IMR-90 (cell line): ENCODE measurements at regions not wholly inside any gene's neighbourhood (a gene's known extent, or its start where the extent isn't known, plus 50 kb on each side); places are given as distances from the start of the nearest gene placed in this dataset.

Experiments used
- ATAC-seq: fragments of 200-7000 bp; cut with Tn5 transposase; 2 replicates; pipeline ENCODE4 v1.9.1; 2020; ENCODE audit warnings: low read depth, mild to moderate bottlenecking, moderate library complexity
- BruUV-seq: library from RNA; stranded (reverse); fragments of 400-500 nt; replicated peaks from 2 replicates; lab custom pipeline; 2021; lab: Mats Ljungman, UMichigan
- CTCF ChIA-PET: fragments of 300-600 bp; formaldehyde crosslinking; extraction: SDS; loops from one replicate; lab custom pipeline; 2021; ENCODE audit warnings: antibody characterized with exemption; lab: Yijun Ruan, JAX
- POLR2A ChIA-PET: fragments of 300-600 bp; sonication (Branson Sonifier 250); formaldehyde crosslinking; loops from one replicate; lab custom pipeline; 2022; ENCODE audit warnings: antibody characterized with exemption; ENCODE audit not compliant: unreplicated experiment; lab: Charles Lee
- DNase-seq: peaks from one replicate; pipeline ENCODE4 v3.0.0; 2013
- H2AFZ ChIP-seq: replicated peaks from 2 replicates; pipeline ENCODE3; 2013; ENCODE audit warnings: low read length, mild to moderate bottlenecking; ENCODE audit not compliant: poor library complexity
- H2AK5ac ChIP-seq: 2 replicates; pipeline ENCODE4 v1.6.1; 2013; ENCODE audit warnings: low read depth, low read length, inconsistent platforms
- H2AK9ac ChIP-seq: replicated peaks from 2 replicates; pipeline ENCODE3; 2013; ENCODE audit warnings: mild to moderate bottlenecking, low read depth, low read length, moderate library complexity; ENCODE audit not compliant: poor library complexity
- H2BK120ac ChIP-seq: 2 replicates; pipeline ENCODE4 v1.6.1; 2013; ENCODE audit warnings: low read depth, low read length, inconsistent platforms
- H2BK15ac ChIP-seq: 3 replicates; pipeline ENCODE4 v1.6.1; 2013; ENCODE audit warnings: low read depth, low read length, inconsistent platforms
- H2BK20ac ChIP-seq: 2 replicates; pipeline ENCODE4 v1.6.1; 2013; ENCODE audit warnings: low read depth, mild to moderate bottlenecking, inconsistent platforms, low read length, moderate library complexity
- H2BK5ac ChIP-seq: 2 replicates; pipeline ENCODE4 v1.6.1; 2013; ENCODE audit warnings: mild to moderate bottlenecking, low read depth, low read length, inconsistent platforms; ENCODE audit not compliant: poor library complexity, severe bottlenecking
- H3K14ac ChIP-seq: replicated peaks from 2 replicates; pipeline ENCODE4 v1.6.1; 2013; ENCODE audit warnings: low read depth, low read length, inconsistent platforms
- H3K18ac ChIP-seq: 2 replicates; pipeline ENCODE4 v1.6.1; 2013; ENCODE audit warnings: low read depth, low read length, control low read depth
- H3K23ac ChIP-seq: 2 replicates; pipeline ENCODE4 v1.6.1; 2013; ENCODE audit warnings: low read depth, low read length, inconsistent platforms
- H3K27ac ChIP-seq: 2 replicates; pipeline ENCODE4 v1.5.1; 2013; ENCODE audit warnings: mild to moderate bottlenecking, control low read depth, low read length; ENCODE audit not compliant: insufficient read depth
- H3K27me3 ChIP-seq: 2 replicates; pipeline ENCODE4 v1.6.1; 2013; ENCODE audit warnings: low read length; ENCODE audit not compliant: control insufficient read depth, insufficient read depth
- H3K36me3 ChIP-seq: 2 replicates; pipeline ENCODE4 v1.6.1; 2013; ENCODE audit warnings: low read length, mixed read lengths; ENCODE audit not compliant: control insufficient read depth, insufficient read depth
- H3K4ac ChIP-seq: 2 replicates; pipeline ENCODE4 v1.6.1; 2013; ENCODE audit warnings: low read depth, low read length, inconsistent platforms
- H3K4me1 ChIP-seq: 2 replicates; pipeline ENCODE4 v1.6.1; 2013; ENCODE audit warnings: low read length, mixed read lengths; ENCODE audit not compliant: control insufficient read depth, insufficient read depth
- H3K4me2 ChIP-seq: 2 replicates; pipeline ENCODE4 v1.6.1; 2013; ENCODE audit warnings: low read depth, mild to moderate bottlenecking, control low read depth, low read length, moderate library complexity
- H3K4me3 ChIP-seq: 2 replicates; pipeline ENCODE4 v1.5.1; 2013; ENCODE audit warnings: low read depth, mild to moderate bottlenecking, control low read depth, low read length, moderate library complexity; ENCODE audit not compliant: insufficient read depth
- H3K56ac ChIP-seq: 2 replicates; pipeline ENCODE4 v1.6.1; 2013; ENCODE audit warnings: low read length, inconsistent platforms; ENCODE audit not compliant: insufficient read depth; ENCODE audit errors: extremely low read depth
- H3K79me1 ChIP-seq, 2 experiments: 2 replicates each; pipeline ENCODE4 v1.6.1; 2013; ENCODE audit warnings: low read length in 2 of 2, inconsistent platforms in 1 of 2, low read depth in 1 of 2
- H3K9ac ChIP-seq: 2 replicates; pipeline ENCODE4 v1.6.1; 2013; ENCODE audit warnings: low read depth, low read length, control low read depth
- H3K9me1 ChIP-seq: 2 replicates; pipeline ENCODE4 v1.6.1; 2013; ENCODE audit warnings: low read length, inconsistent platforms; ENCODE audit not compliant: insufficient read depth
- H3K9me3 ChIP-seq: 2 replicates; pipeline ENCODE4 v1.6.1; 2013; ENCODE audit warnings: low read length; ENCODE audit not compliant: control insufficient read depth, insufficient read depth
- H4K20me1 ChIP-seq: 2 replicates; pipeline ENCODE4 v1.6.1; 2013; ENCODE audit warnings: low read length, inconsistent platforms; ENCODE audit not compliant: insufficient read depth
- H4K5ac ChIP-seq: 2 replicates; pipeline ENCODE4 v1.6.1; 2013; ENCODE audit warnings: mild to moderate bottlenecking, low read depth, low read length, control low read depth
- H4K8ac ChIP-seq, 2 experiments: 2 replicates each; pipeline ENCODE4 v1.6.1; 2013; ENCODE audit warnings: low read depth in 2 of 2, low read length in 2 of 2, control low read depth in 1 of 2, inconsistent platforms in 1 of 2
- H4K91ac ChIP-seq: 2 replicates; pipeline ENCODE4 v1.6.1; 2013; ENCODE audit warnings: low read depth, low read length, inconsistent platforms; ENCODE audit not compliant: insufficient read depth
- BHLHE40 ChIP-seq: fragments of 150-350 bp; IDR thresholded peaks from 2 replicates; pipeline ENCODE4 v1.6.1; 2016; ENCODE audit warnings: mild to moderate bottlenecking, low read depth, low read length
- CHD1 ChIP-seq: IDR thresholded peaks from 2 replicates; pipeline ENCODE4 v1.6.1; 2012; ENCODE audit warnings: low read depth, low read length, improper control_type of control experiment
- ELK1 ChIP-seq: fragments of 150-350 bp; IDR thresholded peaks from 2 replicates; pipeline ENCODE4 v1.6.1; 2016; ENCODE audit warnings: low read depth, mild to moderate bottlenecking, low read length, moderate library complexity, borderline replicate concordance
- FOS ChIP-seq: fragments of 150-350 bp; IDR thresholded peaks from 2 replicates; pipeline ENCODE4 v1.6.1; 2016; ENCODE audit warnings: low read depth, low read length
- MAFK ChIP-seq: IDR thresholded peaks from 2 replicates; pipeline ENCODE4 v1.6.1; 2012; ENCODE audit warnings: low read depth, low read length, improper control_type of control experiment
- MXI1 ChIP-seq: IDR thresholded peaks from 2 replicates; pipeline ENCODE4 v1.6.1; 2012; ENCODE audit warnings: low read depth, mild to moderate bottlenecking, low read length, moderate library complexity, borderline replicate concordance
- RAD21 ChIP-seq: IDR thresholded peaks from 2 replicates; pipeline ENCODE4 v1.6.1; 2012; ENCODE audit warnings: low read length, improper control_type of control experiment
- RCOR1 ChIP-seq: IDR thresholded peaks from 2 replicates; pipeline ENCODE4 v1.6.1; 2012; ENCODE audit warnings: mild to moderate bottlenecking, low read length, improper control_type of control experiment; ENCODE audit not compliant: insufficient replicate concordance
- SMC3 ChIP-seq: fragments of 150-350 bp; IDR thresholded peaks from 2 replicates; pipeline ENCODE4 v1.6.1; 2016; ENCODE audit warnings: low read depth, mild to moderate bottlenecking, antibody characterized with exemption, low read length, moderate library complexity
- WGBS, 2 experiments: methylation state at CpG; one replicate each; pipeline versions ENCODE4 v1.1.5 to v1.1.7; 2013; ENCODE audit warnings: missing lambda C conversion rate in 2 of 2; ENCODE audit not compliant: insufficient read length in 1 of 2; ENCODE audit errors: extremely low coverage in 2 of 2; 5-methylcytosine and 5-hydroxymethylcytosine counted together
- dilution Hi-C: fragments of 300-500 bp; cut with HindIII; formaldehyde crosslinking; loops from one replicate; pipeline ENCODE4 v1.14.3; 2018; ENCODE audit warnings: low sequenced_read_pairs; ENCODE audit not compliant: unreplicated experiment
- in situ Hi-C: fragments of 300-500 bp; cut with MboI; formaldehyde crosslinking; loops from 3 replicates; pipeline ENCODE4 v1.14.3; 2019; ENCODE audit warnings: low sequenced_read_pairs, inconsistent platforms, mixed read lengths
- intact Hi-C: fragments of 100-400 bp; cut with micrococcal nuclease; formaldehyde crosslinking; loops from 2 replicates; pipeline ENCODE4 v1.10.0; 2022
- TF ChIP-seq, protein P1 (sequence below): conservative IDR thresholded peaks from 2 replicates; pipeline ENCODE4 v1.5.1; 2012; ENCODE audit warnings: mild to moderate bottlenecking, low read depth, low read length, improper control_type of control experiment

- H3K9me3 ChIP-seq, result no peaks in the 10 kb centered on the region
- no peak overlapping the region for H3K27ac ChIP-seq
- DNase-seq (no peak), ATAC-seq (no peak)
- no peak overlapping the region for H2AK5ac ChIP-seq
- H3K36me3 ChIP-seq, result no peaks in the 10 kb centered on the region
- no peak overlapping the region for H4K8ac ChIP-seq
- H2AK9ac ChIP-seq, result no peak overlapping the region
- dilution Hi-C loops, result no loop called here
- H3K4ac ChIP-seq, result no peak overlapping the region
- H3K23ac ChIP-seq, result no peak overlapping the region
- no peak overlapping the region for H2BK120ac ChIP-seq
- WGBS, 2 experiments, result no CpG with 5 or more reads among the region's 4 CpGs
- ChIA-PET CTCF (no interaction called here), POLR2A (no interaction called here)
- H4K20me1 ChIP-seq, result no peaks in the 10 kb centered on the region
- H3K56ac ChIP-seq, result no peak overlapping the region
- no peak overlapping the region for H3K9ac ChIP-seq
- H3K18ac ChIP-seq, result no peak overlapping the region
- H3K9me1 ChIP-seq, result no peaks in the 10 kb centered on the region
- in situ Hi-C loops, result no loop called here
- no peak overlapping the region for H2AFZ ChIP-seq
- H3K14ac ChIP-seq, result no peak overlapping the region
- no peak overlapping the region for H4K91ac ChIP-seq
- no TSS peak for BruUV-seq
- no peaks in the 10 kb centered on the region for H3K4me1 ChIP-seq
- intact Hi-C loops, result no loop called here
- no peak overlapping the region for H2BK5ac ChIP-seq
- H2BK20ac ChIP-seq, result no peak overlapping the region
- H3K27me3 ChIP-seq, result no peaks in the 10 kb centered on the region
- no peak for TF ChIP-seq BHLHE40
- no peak for TF ChIP-seq CHD1
- TF ChIP-seq MAFK, result no peak
- no peak for TF ChIP-seq ELK1
- no peak for TF ChIP-seq MXI1
- no peak for TF ChIP-seq FOS
- no peak for TF ChIP-seq SMC3
- TF ChIP-seq, protein P1, sequence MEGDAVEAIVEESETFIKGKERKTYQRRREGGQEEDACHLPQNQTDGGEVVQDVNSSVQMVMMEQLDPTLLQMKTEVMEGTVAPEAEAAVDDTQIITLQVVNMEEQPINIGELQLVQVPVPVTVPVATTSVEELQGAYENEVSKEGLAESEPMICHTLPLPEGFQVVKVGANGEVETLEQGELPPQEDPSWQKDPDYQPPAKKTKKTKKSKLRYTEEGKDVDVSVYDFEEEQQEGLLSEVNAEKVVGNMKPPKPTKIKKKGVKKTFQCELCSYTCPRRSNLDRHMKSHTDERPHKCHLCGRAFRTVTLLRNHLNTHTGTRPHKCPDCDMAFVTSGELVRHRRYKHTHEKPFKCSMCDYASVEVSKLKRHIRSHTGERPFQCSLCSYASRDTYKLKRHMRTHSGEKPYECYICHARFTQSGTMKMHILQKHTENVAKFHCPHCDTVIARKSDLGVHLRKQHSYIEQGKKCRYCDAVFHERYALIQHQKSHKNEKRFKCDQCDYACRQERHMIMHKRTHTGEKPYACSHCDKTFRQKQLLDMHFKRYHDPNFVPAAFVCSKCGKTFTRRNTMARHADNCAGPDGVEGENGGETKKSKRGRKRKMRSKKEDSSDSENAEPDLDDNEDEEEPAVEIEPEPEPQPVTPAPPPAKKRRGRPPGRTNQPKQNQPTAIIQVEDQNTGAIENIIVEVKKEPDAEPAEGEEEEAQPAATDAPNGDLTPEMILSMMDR, result no peak
- TF ChIP-seq RCOR1, result no peak
- no peak for TF ChIP-seq RAD21
- H4K5ac ChIP-seq, result no peak overlapping the region
- H3K4me2 ChIP-seq, result no peak overlapping the region
- H3K79me1 ChIP-seq, result no peaks in the 10 kb centered on the region
- H2BK15ac ChIP-seq, result no peak overlapping the region
- no peak overlapping the region for H3K4me3 ChIP-seq
These were observed 190.3 kb upstream of the ZC3H12A start for GRCh38 chr1:37284053-37284452.
